Ovary (tissue), 3 donors: ENCODE measurements at regions not wholly inside any gene's neighbourhood (a gene's known extent, or its start where the extent isn't known, plus 50 kb on each side); places are given as distances from the start of the nearest gene placed in this dataset.
"Not testable (repeated sequence)": the region's sequence is repeated elsewhere in the genome, so short reads cannot be mapped to it uniquely, and the experiment has no call there.

Experiments
- EP300 ChIP-seq: sonication (generic); formaldehyde crosslinking; IDR thresholded peaks from one replicate; pipeline ENCODE4 v1.6.1; 2017; ENCODE audit warnings: antibody characterized with exemption
- POLR2A ChIP-seq: fragments of 450-650 bp; IDR thresholded peaks from one replicate; pipeline ENCODE4 v1.6.1; 2017; ENCODE audit warnings: antibody characterized with exemption, mild to moderate bottlenecking, moderate library complexity
- TF ChIP-seq, protein P1 (sequence below), 3 donors: fragments of 450-650 bp in 2 of 3; fragments of 200-600 bp in 1 of 3; IDR thresholded peaks; one replicate each; pipeline versions ENCODE4 v1.5.1 to v1.8.0; 2016 to 2022; ENCODE audit warnings: antibody characterized with exemption in 3 of 3, mild to moderate bottlenecking in 1 of 3
- donor health status: DM: no; HTN: no; CAD: no.

DNA sequence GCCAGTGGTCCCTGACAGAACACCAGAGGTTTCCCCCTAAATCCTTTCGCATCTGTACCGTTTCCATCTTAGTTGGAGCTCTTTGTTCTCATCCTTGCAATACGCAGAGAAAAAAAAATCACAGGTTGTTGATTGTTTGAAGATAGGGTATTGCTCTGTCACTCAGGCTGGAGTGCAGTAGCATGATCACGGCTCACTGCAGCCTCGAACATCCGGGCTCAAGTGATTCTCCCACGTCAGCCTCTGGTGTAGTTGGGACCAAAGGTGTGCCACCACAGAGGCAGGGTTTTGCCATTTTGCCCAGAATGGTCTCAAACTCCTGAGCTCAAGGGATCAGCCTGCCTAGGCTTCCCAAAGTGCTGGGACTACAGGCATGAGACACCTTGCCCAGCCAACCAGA is 185.9 kb downstream of the FAM72C start:
- TF ChIP-seq, protein P1, sequence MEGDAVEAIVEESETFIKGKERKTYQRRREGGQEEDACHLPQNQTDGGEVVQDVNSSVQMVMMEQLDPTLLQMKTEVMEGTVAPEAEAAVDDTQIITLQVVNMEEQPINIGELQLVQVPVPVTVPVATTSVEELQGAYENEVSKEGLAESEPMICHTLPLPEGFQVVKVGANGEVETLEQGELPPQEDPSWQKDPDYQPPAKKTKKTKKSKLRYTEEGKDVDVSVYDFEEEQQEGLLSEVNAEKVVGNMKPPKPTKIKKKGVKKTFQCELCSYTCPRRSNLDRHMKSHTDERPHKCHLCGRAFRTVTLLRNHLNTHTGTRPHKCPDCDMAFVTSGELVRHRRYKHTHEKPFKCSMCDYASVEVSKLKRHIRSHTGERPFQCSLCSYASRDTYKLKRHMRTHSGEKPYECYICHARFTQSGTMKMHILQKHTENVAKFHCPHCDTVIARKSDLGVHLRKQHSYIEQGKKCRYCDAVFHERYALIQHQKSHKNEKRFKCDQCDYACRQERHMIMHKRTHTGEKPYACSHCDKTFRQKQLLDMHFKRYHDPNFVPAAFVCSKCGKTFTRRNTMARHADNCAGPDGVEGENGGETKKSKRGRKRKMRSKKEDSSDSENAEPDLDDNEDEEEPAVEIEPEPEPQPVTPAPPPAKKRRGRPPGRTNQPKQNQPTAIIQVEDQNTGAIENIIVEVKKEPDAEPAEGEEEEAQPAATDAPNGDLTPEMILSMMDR (IDR thresholded peaks at IDR 0.05): not testable (repeated sequence)
- not testable (repeated sequence) for TF ChIP-seq POLR2A, EP300
